ENCODE measurements at regions not wholly inside any gene's neighbourhood (a gene's known extent, or its start where the extent isn't known, plus 50 kb on each side); places are given as distances from the start of the nearest gene placed in this dataset.

DNA sequence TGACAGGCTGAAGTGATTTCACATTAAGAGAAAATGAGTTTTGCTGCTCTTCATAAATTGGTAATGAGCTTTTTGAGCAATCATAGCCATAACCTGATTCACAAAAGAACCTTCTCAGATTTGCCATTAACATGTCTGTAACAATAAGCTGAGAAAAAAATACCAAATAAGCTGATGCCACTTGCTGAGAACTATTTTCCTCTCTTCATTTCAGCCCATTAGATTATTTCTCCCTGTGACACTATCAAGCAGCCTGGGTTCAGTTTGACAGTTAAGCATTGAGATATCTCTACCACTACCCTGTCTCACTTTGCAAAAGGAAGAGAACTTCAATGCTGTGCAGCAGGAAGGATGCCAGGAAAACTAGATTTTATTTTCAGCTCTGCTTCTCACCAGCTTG, 673.9 kb downstream of the TRIB2 start:
- H3K9me2 ChIP-seq (replicated peaks; ENCODE audit: insufficient read depth, low read length), result no peaks in the 10 kb centered on the region
- no peak for DNase-seq
- no peaks in the 10 kb centered on the region for H3K36me3 ChIP-seq (replicated peaks; ENCODE audit: insufficient read depth, low read length)
- no peak overlapping the region for H3K9ac ChIP-seq (ENCODE audit: low read length)
- H3K9me3 ChIP-seq (replicated peaks; ENCODE audit: insufficient read depth, low read length), result 0 out of 2 replicates have a peak, but pooled peaks cover 3% of the 10 kb centered on the region
- no peaks in the 10 kb centered on the region for H4K20me1 ChIP-seq (ENCODE audit: insufficient read depth, low read length)
- H3K79me2 ChIP-seq (ENCODE audit: low read length), result no peaks in the 10 kb centered on the region
- H2AFZ ChIP-seq (ENCODE audit: low read length), result no peak overlapping the region
- no peak overlapping the region for H3K4me3 ChIP-seq (ENCODE audit: low read length)
- TF ChIP-seq EZH2 (optimal IDR thresholded peaks at IDR 0.05; ENCODE audit: low read depth, low read length) (no peak), EZH2phosphoT487 (IDR thresholded peaks at IDR 0.05; ENCODE audit: low read length) (no peak)
- TF ChIP-seq, protein P1, sequence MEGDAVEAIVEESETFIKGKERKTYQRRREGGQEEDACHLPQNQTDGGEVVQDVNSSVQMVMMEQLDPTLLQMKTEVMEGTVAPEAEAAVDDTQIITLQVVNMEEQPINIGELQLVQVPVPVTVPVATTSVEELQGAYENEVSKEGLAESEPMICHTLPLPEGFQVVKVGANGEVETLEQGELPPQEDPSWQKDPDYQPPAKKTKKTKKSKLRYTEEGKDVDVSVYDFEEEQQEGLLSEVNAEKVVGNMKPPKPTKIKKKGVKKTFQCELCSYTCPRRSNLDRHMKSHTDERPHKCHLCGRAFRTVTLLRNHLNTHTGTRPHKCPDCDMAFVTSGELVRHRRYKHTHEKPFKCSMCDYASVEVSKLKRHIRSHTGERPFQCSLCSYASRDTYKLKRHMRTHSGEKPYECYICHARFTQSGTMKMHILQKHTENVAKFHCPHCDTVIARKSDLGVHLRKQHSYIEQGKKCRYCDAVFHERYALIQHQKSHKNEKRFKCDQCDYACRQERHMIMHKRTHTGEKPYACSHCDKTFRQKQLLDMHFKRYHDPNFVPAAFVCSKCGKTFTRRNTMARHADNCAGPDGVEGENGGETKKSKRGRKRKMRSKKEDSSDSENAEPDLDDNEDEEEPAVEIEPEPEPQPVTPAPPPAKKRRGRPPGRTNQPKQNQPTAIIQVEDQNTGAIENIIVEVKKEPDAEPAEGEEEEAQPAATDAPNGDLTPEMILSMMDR (IDR thresholded peaks at IDR 0.05; ENCODE audit: low read length), result no peak
- no peak overlapping the region for H3K27ac ChIP-seq (ENCODE audit: low read length)
- no peaks in the 10 kb centered on the region for H3K4me1 ChIP-seq (ENCODE audit: low read length)
- no peaks in the 10 kb centered on the region for H3F3A ChIP-seq (ENCODE audit: insufficient read depth, low read length)
- no peak overlapping the region for H3K4me2 ChIP-seq (ENCODE audit: low read depth, low read length)
- H3K27me3 ChIP-seq (replicated peaks; ENCODE audit: insufficient read depth, low read length), result no peaks in the 10 kb centered on the region

DNA sequence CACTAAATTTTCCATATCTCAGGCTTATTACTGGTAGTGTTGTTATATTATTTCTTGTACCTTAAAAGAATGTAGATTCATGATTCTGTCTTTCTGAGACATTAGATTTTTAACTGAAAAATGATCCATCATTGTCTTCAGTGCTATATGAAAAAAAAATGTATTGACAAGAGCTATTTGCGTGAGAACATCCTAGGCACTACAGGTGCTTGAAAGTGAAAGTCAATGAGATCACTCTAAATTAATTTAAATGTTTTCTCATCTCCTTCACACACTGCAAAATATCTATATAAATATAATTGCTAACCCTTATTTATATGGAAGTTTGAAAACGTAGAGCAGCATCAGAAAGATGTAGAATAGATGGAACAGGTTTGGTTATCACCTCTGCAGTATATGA, 684.6 kb downstream of the TRIB2 start:
- Histone ChIP-seq H3K79me2 (ENCODE audit: low read length) (no peaks in the 10 kb centered on the region), H3K9ac (ENCODE audit: low read length) (no peak overlapping the region), H3F3A (ENCODE audit: insufficient read depth, low read length) (no peaks in the 10 kb centered on the region), H3K36me3 (replicated peaks; ENCODE audit: insufficient read depth, low read length) (no peaks in the 10 kb centered on the region), H3K27me3 (replicated peaks; ENCODE audit: insufficient read depth, low read length) (no peaks in the 10 kb centered on the region), H3K4me2 (ENCODE audit: low read depth, low read length) (no peak overlapping the region), H4K20me1 (ENCODE audit: insufficient read depth, low read length) (no peaks in the 10 kb centered on the region), H3K9me3 (replicated peaks; ENCODE audit: insufficient read depth, low read length) (no peaks in the 10 kb centered on the region), H3K4me3 (ENCODE audit: low read length) (no peak overlapping the region), H3K4me1 (ENCODE audit: low read length) (no peaks in the 10 kb centered on the region), H3K9me2 (replicated peaks; ENCODE audit: insufficient read depth, low read length) (no peaks in the 10 kb centered on the region), H2AFZ (ENCODE audit: low read length) (no peak overlapping the region), H3K27ac (ENCODE audit: low read length) (no peak overlapping the region)
- DNase-seq, result no peak
- TF ChIP-seq EZH2 (optimal IDR thresholded peaks at IDR 0.05; ENCODE audit: low read depth, low read length) (no peak), EZH2phosphoT487 (IDR thresholded peaks at IDR 0.05; ENCODE audit: low read length) (no peak)
- TF ChIP-seq, protein P1 (IDR thresholded peaks at IDR 0.05; ENCODE audit: low read length), result no peak

DNA sequence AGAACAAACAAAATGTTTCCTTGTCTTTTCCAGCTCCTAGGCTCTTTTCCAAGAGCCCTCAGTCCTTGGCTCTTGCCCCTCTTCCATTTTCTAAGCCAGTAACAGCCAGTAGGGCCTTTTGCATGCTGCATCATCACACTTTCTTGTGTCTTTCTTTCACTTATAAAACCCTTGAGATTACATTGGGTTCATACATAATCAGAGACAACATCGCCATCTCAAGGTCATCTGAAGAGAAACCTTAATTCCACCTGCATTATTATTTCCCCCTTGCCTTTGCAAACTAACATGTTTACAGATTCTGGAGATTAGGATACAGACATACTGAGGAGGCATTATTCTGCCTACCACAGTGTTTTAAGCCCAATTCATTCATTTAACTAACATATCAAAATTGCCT, 697.3 kb downstream of the TRIB2 start:
- H3K9me3 ChIP-seq (replicated peaks; ENCODE audit: insufficient read depth, low read length), result no peaks in the 10 kb centered on the region
- no peaks in the 10 kb centered on the region for H3F3A ChIP-seq (ENCODE audit: insufficient read depth, low read length)
- H3K27me3 ChIP-seq (replicated peaks; ENCODE audit: insufficient read depth, low read length), result no peaks in the 10 kb centered on the region
- TF ChIP-seq EZH2 (optimal IDR thresholded peaks at IDR 0.05; ENCODE audit: low read depth, low read length) (no peak), EZH2phosphoT487 (IDR thresholded peaks at IDR 0.05; ENCODE audit: low read length) (no peak)
- TF ChIP-seq, protein P1 (IDR thresholded peaks at IDR 0.05; ENCODE audit: low read length), result no peak
- H3K9me2 ChIP-seq (replicated peaks; ENCODE audit: insufficient read depth, low read length), result no peaks in the 10 kb centered on the region
- H3K4me1 ChIP-seq (ENCODE audit: low read length), result no peaks in the 10 kb centered on the region
- no peak overlapping the region for H2AFZ ChIP-seq (ENCODE audit: low read length)
- DNase-seq, result no peak
- H3K36me3 ChIP-seq (replicated peaks; ENCODE audit: insufficient read depth, low read length), result no peaks in the 10 kb centered on the region
- no peak overlapping the region for H3K4me2 ChIP-seq (ENCODE audit: low read depth, low read length)
- H3K79me2 ChIP-seq (ENCODE audit: low read length), result no peaks in the 10 kb centered on the region
- no peak overlapping the region for H3K9ac ChIP-seq (ENCODE audit: low read length)
- no peak overlapping the region for H3K27ac ChIP-seq (ENCODE audit: low read length)
- H3K4me3 ChIP-seq (ENCODE audit: low read length), result no peak overlapping the region
- H4K20me1 ChIP-seq (ENCODE audit: insufficient read depth, low read length), result no peaks in the 10 kb centered on the region
